HG02840 (cell line): ENCODE measurements at regions not wholly inside any gene's neighbourhood (a gene's known extent, or its start where the extent isn't known, plus 50 kb on each side); places are given as distances from the start of the nearest gene placed in this dataset.

Source experiments
- ATAC-seq: cut with Tn5 transposase; IDR thresholded peaks from one replicate; pipeline ENCODE4 v1.9.1; 2021; ENCODE audit warnings: mild to moderate bottlenecking, moderate library complexity, moderate number of reproducible peaks; ENCODE audit not compliant: unreplicated experiment, low FRiP score

- no peak for ATAC-seq
Observed at GRCh38 chr12:27907766-27908165, 64.8 kb downstream of the PTHLH start.

GRCh38 chr12:27906658-27907473 is 65.7 kb downstream of the PTHLH start:
- no peak for ATAC-seq

GRCh38 chr12:27906127-27906500 is 66.4 kb downstream of the PTHLH start:
- no peak for ATAC-seq

- ATAC-seq = no peak
Observed at GRCh38 chr12:27905285-27906126, 67.0 kb downstream of the PTHLH start.

- ATAC-seq = no peak
Observed at GRCh38 chr12:27902651-27903050, 69.9 kb downstream of the PTHLH start.

- no peak for ATAC-seq
Observed at GRCh38 chr12:27901959-27902358, 70.6 kb downstream of the PTHLH start.

GRCh38 chr12:27900920-27901879 is 71.3 kb downstream of the PTHLH start:
- no peak for ATAC-seq

GRCh38 chr12:27899151-27899661 is 73.3 kb downstream of the PTHLH start:
- no peak for ATAC-seq

GRCh38 chr12:27898022-27898421 is 74.5 kb downstream of the PTHLH start:
- no peak for ATAC-seq

- ATAC-seq = no peak
Observed at GRCh38 chr12:27896419-27896990, 76.0 kb downstream of the PTHLH start.

GRCh38 chr12:27894309-27894708 is 78.2 kb downstream of the PTHLH start:
- no peak for ATAC-seq

GRCh38 chr12:27879708-27880107 is 92.8 kb downstream of the PTHLH start:
- ATAC-seq = no peak

GRCh38 chr12:27875677-27876076 is 95.6 kb upstream of the MANSC4 start:
- no peak for ATAC-seq

GRCh38 chr12:27873010-27873409 is 93.0 kb upstream of the MANSC4 start:
- ATAC-seq = no peak

- no peak for ATAC-seq
Observed at GRCh38 chr12:27871946-27872345, 91.9 kb upstream of the MANSC4 start.

- no peak for ATAC-seq
Observed at GRCh38 chr12:27870939-27871338, 90.9 kb upstream of the MANSC4 start.

- no peak for ATAC-seq
Observed at GRCh38 chr12:27869567-27869966, 89.5 kb upstream of the MANSC4 start.

GRCh38 chr12:27868139-27868538 is 88.1 kb upstream of the MANSC4 start:
- no peak for ATAC-seq

- no peak for ATAC-seq
Observed at GRCh38 chr12:27866373-27867101, 86.5 kb upstream of the MANSC4 start.
